SK-N-SH (cell line): ENCODE measurements at regions not wholly inside any gene's neighbourhood (a gene's known extent, or its start where the extent isn't known, plus 50 kb on each side); places are given as distances from the start of the nearest gene placed in this dataset.

ENCODE experiments used
- CTCF ChIA-PET: fragments of 300-600, 350-600 bp; formaldehyde crosslinking; extraction: SDS; loops from one replicate; lab custom pipeline; 2021; lab: Yijun Ruan, JAX
- POLR2A ChIA-PET: fragments of 350-600 bp; sonication (Branson Sonifier 250); formaldehyde crosslinking; extraction: SDS; loops from one replicate; lab custom pipeline; 2020; ENCODE audit warnings: antibody characterized with exemption, inconsistent platforms; lab: Yijun Ruan, JAX
- DNase-seq: peaks from one replicate; pipeline ENCODE4 v3.0.0; 2012
- H2AFZ ChIP-seq: fragments of 200-600 bp; sonication (generic); 2 replicates; pipeline ENCODE4 v1.8.1; 2016; ENCODE audit warnings: antibody characterized with exemption, mild to moderate bottlenecking, low read depth
- H3F3A ChIP-seq: fragments of 200-600 bp; sonication (generic); replicated peaks from 2 replicates; pipeline ENCODE3; 2016; ENCODE audit warnings: antibody characterized with exemption, mild to moderate bottlenecking; ENCODE audit not compliant: insufficient read depth
- H3K27ac ChIP-seq, 2 experiments: fragments of 200-500 bp in 1 of 2; fragments of 200-600 bp in 1 of 2; sonication (Bioruptor generic) in 1 of 2; sonication (generic), shearing (Covaris generic) in 1 of 2; 2 replicates each; pipeline versions ENCODE4 v1.5.1 to v1.6.1; 2014 to 2016; ENCODE audit warnings: low read depth in 2 of 2, inconsistent platforms in 1 of 2, low read length in 1 of 2, mild to moderate bottlenecking in 1 of 2, mixed read lengths in 1 of 2
- H3K27me3 ChIP-seq: fragments of 200-600 bp; sonication (generic), shearing (Covaris generic); 2 replicates; pipeline ENCODE4 v1.6.1; 2016; ENCODE audit warnings: mixed run types; ENCODE audit not compliant: insufficient read depth
- H3K36me3 ChIP-seq, 2 experiments: fragments of 200-500 bp in 1 of 2; fragments of 200-600 bp in 1 of 2; sonication (Bioruptor generic) in 1 of 2; sonication (generic) in 1 of 2; replicated peaks in 1 of 2; 2 replicates each; pipeline versions ENCODE3 to v1.5.1; 2014 to 2016; ENCODE audit warnings: low read length in 1 of 2, mild to moderate bottlenecking in 1 of 2; ENCODE audit not compliant: insufficient read depth in 2 of 2, control insufficient read depth in 1 of 2
- H3K4me1 ChIP-seq, 2 experiments: fragments of 200-500 bp in 1 of 2; fragments of 200-600 bp in 1 of 2; sonication (Bioruptor generic) in 1 of 2; sonication (generic), shearing (Covaris generic) in 1 of 2; 2 replicates each; pipeline versions ENCODE4 v1.5.1 to v1.6.1; 2014 to 2016; ENCODE audit warnings: low read depth in 1 of 2, low read length in 1 of 2, mixed run types in 1 of 2; ENCODE audit not compliant: insufficient read depth in 2 of 2, control insufficient read depth in 1 of 2
- H3K4me2 ChIP-seq: fragments of 200-600 bp; sonication (generic), shearing (Covaris generic); 2 replicates; pipeline ENCODE4 v1.6.1; 2017; ENCODE audit warnings: mixed run types
- H3K4me3 ChIP-seq, 2 experiments: fragments of 200-500 bp in 1 of 2; fragments of 200-600 bp in 1 of 2; sonication (Bioruptor generic) in 1 of 2; sonication (generic), shearing (Covaris generic) in 1 of 2; 2 replicates each; pipeline versions ENCODE4 v1.5.1 to v1.8.1; 2014 to 2016; ENCODE audit warnings: low read depth in 2 of 2, inconsistent platforms in 1 of 2, low read length in 1 of 2, mild to moderate bottlenecking in 1 of 2, mixed read lengths in 1 of 2, moderate library complexity in 1 of 2
- H3K79me2 ChIP-seq: fragments of 200-600 bp; sonication (generic); 2 replicates; pipeline ENCODE4 v1.8.1; 2017; ENCODE audit warnings: mild to moderate bottlenecking; ENCODE audit not compliant: insufficient read depth
- H3K9ac ChIP-seq: fragments of 200-600 bp; sonication (generic); 2 replicates; pipeline ENCODE4 v1.6.1; 2017; ENCODE audit warnings: mixed run types
- H3K9me2 ChIP-seq: fragments of 200-600 bp; sonication (generic); 2 replicates; pipeline ENCODE4 v1.6.1; 2017; ENCODE audit warnings: mixed run types
- H3K9me3 ChIP-seq: fragments of 200-600 bp; sonication (generic); 2 replicates; pipeline ENCODE4 v1.6.1; 2017; ENCODE audit warnings: mixed run types, mild to moderate bottlenecking, moderate library complexity
- H4K20me1 ChIP-seq: fragments of 200-600 bp; sonication (generic); 2 replicates; pipeline ENCODE4 v1.6.1; 2017; ENCODE audit warnings: mild to moderate bottlenecking, mixed run types; ENCODE audit not compliant: insufficient read depth
- CHD2 ChIP-seq: fragments of 150-350 bp; IDR thresholded peaks from 2 replicates; pipeline ENCODE4 v1.6.1; 2018; ENCODE audit warnings: low read length; ENCODE audit not compliant: partially characterized antibody
- EZH2phosphoT487 ChIP-seq: fragments of 200-600 bp; sonication (generic); IDR thresholded peaks from 2 replicates; pipeline ENCODE4 v1.6.1; 2017; ENCODE audit warnings: low read depth, mixed run types, mild to moderate bottlenecking, antibody characterized with exemption, moderate library complexity, borderline replicate concordance
- FOXM1 ChIP-seq: IDR thresholded peaks from 2 replicates; pipeline ENCODE4 v1.4.0; 2012; ENCODE audit warnings: low read depth, mild to moderate bottlenecking
- GATA2 ChIP-seq: sonication (generic); formaldehyde crosslinking; IDR thresholded peaks from 2 replicates; pipeline ENCODE4 v1.5.0; 2020; ENCODE audit warnings: mild to moderate bottlenecking, missing genetic modification reagents
- JUND ChIP-seq: IDR thresholded peaks from 2 replicates; pipeline ENCODE4 v1.4.0; 2012
- NRF1 ChIP-seq: IDR thresholded peaks from 2 replicates; pipeline ENCODE4 v1.6.1; 2012; ENCODE audit warnings: low read depth, mild to moderate bottlenecking, low read length
- PBX3 ChIP-seq: IDR thresholded peaks from 2 replicates; pipeline ENCODE4; 2012
- POLR2AphosphoS5 ChIP-seq: IDR thresholded peaks from 2 replicates; pipeline ENCODE4 v1.6.1; 2012; ENCODE audit warnings: low read depth, low read length
- RFX5 ChIP-seq: IDR thresholded peaks from 2 replicates; pipeline ENCODE4 v1.6.1; 2012; ENCODE audit warnings: mild to moderate bottlenecking, improper control_type of control experiment, low read length
- SMC3 ChIP-seq: IDR thresholded peaks from 2 replicates; pipeline ENCODE4 v1.6.1; 2012; ENCODE audit warnings: low read depth, low read length, improper control_type of control experiment
- TCF12 ChIP-seq: IDR thresholded peaks from 2 replicates; pipeline ENCODE4 v1.4.0; 2012
- WGBS: methylation state at CpG from one replicate; pipeline ENCODE4 v1.1.6; 2017; ENCODE audit warnings: low lambda C conversion rate; 5-methylcytosine and 5-hydroxymethylcytosine counted together
- TF ChIP-seq, protein P1 (sequence below): IDR thresholded peaks from 2 replicates; pipeline ENCODE4 v1.4.0; 2012; ENCODE audit warnings: low read depth, borderline replicate concordance

DNA sequence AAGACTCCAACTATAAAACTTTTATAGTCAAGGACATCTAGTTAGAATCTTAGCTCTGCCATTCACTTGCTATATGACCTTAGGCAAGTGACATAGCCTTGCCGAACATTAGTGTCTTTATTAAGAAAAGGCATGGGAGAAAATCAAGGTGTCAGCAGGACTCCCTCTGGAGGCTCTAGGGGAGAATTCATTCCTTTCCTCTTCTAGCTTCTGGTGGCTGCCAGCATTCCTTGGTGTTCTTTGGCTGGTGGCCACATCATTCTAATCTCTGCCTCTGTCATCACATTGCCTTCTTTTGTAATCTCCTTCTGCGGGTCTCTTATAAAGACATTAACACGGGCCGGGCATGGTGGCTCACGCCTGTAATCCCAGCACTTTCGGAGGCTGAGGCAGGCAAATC, 99.8 kb downstream of the PPP1R2C start:
- Histone ChIP-seq H3K4me1 (no peaks in the 10 kb centered on the region), H3K4me3 (no peak overlapping the region), H3K27ac (no peak overlapping the region), H3K36me3 (no peaks in the 10 kb centered on the region), H4K20me1 (no peaks in the 10 kb centered on the region), H3F3A (no peaks in the 10 kb centered on the region)
- WGBS: 0% methylated on average over 6 of the region's 6 CpGs
- CTCF ChIA-PET: no interaction called here
- no peak for TF ChIP-seq NRF1
- no peak for TF ChIP-seq EZH2phosphoT487
- TF ChIP-seq, all 33 proteins: peak for 0
- H3K9me2 ChIP-seq: no peaks in the 10 kb centered on the region
- DNase-seq: no peak
- POLR2A ChIA-PET: no interaction called here
- H2AFZ ChIP-seq: no peak overlapping the region
- no peak overlapping the region for H3K4me2 ChIP-seq
- H3K27me3 ChIP-seq: no peaks in the 10 kb centered on the region; the same call in 1 of the 2 replicates
- no peaks in the 10 kb centered on the region for H3K79me2 ChIP-seq
- H3K9ac ChIP-seq: no peak overlapping the region
- H3K9me3 ChIP-seq: no peaks in the 10 kb centered on the region

GRCh38 chrX:42673301-42673810, 104.6 kb downstream of the PPP1R2C start:
- Histone ChIP-seq H2AFZ (no peak overlapping the region), H4K20me1 (no peaks in the 10 kb centered on the region), H3F3A (no peaks in the 10 kb centered on the region), H3K79me2 (no peaks in the 10 kb centered on the region), H3K4me2 (no peak overlapping the region), H3K36me3 (no peaks in the 10 kb centered on the region), H3K9me3 (no peaks in the 10 kb centered on the region), H3K27ac (no peak overlapping the region), H3K4me1 (no peaks in the 10 kb centered on the region), H3K9me2 (no peaks in the 10 kb centered on the region), H3K9ac (no peak overlapping the region), H3K4me3 (no peak overlapping the region), H3K27me3 (no peaks in the 10 kb centered on the region)
- ChIA-PET CTCF (interaction anchor here (1.5 kb wide), 1 partner anchor 42 kb away, joined by 3 read pairs; no protein-coding TSS in a partner anchor), POLR2A (no interaction called here)
- no peak for DNase-seq
- TF ChIP-seq FOXM1 (no peak), RFX5 (no peak), CHD2 (no peak), POLR2AphosphoS5 (no peak), GATA2 (no peak)

DNA sequence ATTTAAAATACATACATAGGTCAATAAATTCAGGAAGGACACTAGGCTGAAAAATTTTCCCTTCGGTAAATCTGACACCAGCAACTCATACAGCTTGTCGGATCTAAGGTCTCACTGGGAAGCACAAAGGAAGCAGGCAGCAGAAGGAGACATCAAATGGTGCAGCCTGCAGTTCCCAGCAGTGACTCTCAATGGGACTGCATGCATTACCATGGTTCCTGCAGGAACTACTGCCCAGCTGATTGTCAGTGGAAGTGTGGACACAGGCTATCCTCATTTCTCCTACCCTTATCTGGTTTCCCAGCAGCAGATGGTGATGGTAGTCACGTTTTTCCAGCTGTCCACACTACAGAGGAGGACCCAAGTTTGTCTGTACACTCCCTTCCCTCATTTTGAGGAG, 113.3 kb downstream of the PPP1R2C start:
- no peaks in the 10 kb centered on the region for H3K79me2 ChIP-seq
- no peaks in the 10 kb centered on the region for H4K20me1 ChIP-seq
- 5% methylated on average over 3 of the region's 3 CpGs for WGBS
- no peak overlapping the region for H3K9ac ChIP-seq
- no peaks in the 10 kb centered on the region for H3K4me1 ChIP-seq
- CTCF ChIA-PET: no interaction called here
- H2AFZ ChIP-seq: no peak overlapping the region
- no peak overlapping the region for H3K27ac ChIP-seq
- H3K27me3 ChIP-seq: no peaks in the 10 kb centered on the region
- no peaks in the 10 kb centered on the region for H3K9me2 ChIP-seq
- POLR2A ChIA-PET: no interaction called here
- H3K36me3 ChIP-seq: no peaks in the 10 kb centered on the region
- H3K4me2 ChIP-seq: no peak overlapping the region
- no peak overlapping the region for H3K4me3 ChIP-seq
- H3K9me3 ChIP-seq: no peaks in the 10 kb centered on the region
- no peak for DNase-seq
- TF ChIP-seq, protein P1, sequence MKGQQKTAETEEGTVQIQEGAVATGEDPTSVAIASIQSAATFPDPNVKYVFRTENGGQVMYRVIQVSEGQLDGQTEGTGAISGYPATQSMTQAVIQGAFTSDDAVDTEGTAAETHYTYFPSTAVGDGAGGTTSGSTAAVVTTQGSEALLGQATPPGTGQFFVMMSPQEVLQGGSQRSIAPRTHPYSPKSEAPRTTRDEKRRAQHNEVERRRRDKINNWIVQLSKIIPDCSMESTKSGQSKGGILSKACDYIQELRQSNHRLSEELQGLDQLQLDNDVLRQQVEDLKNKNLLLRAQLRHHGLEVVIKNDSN: no peak
- TF ChIP-seq TCF12 (no peak), SMC3 (no peak), JUND (no peak), PBX3 (no peak)
- H3F3A ChIP-seq: no peaks in the 10 kb centered on the region
